PC-3 (cell line): ENCODE measurements at regions not wholly inside any gene's neighbourhood (a gene's known extent, or its start where the extent isn't known, plus 50 kb on each side); places are given as distances from the start of the nearest gene placed in this dataset.

Experiments
- CTCF ChIP-seq: fragments of 300-600 bp; sonication (generic); conservative IDR thresholded peaks from 2 replicates; pipeline ENCODE4 v1.5.1; 2017; ENCODE audit warnings: antibody characterized with exemption, low read depth, mild to moderate bottlenecking, low read length
- EZH2phosphoT487 ChIP-seq: fragments of 300-600 bp; sonication (generic); IDR thresholded peaks from 2 replicates; pipeline ENCODE4 v1.6.1; 2018; ENCODE audit warnings: mild to moderate bottlenecking, antibody characterized with exemption, low read length, borderline replicate concordance

DNA sequence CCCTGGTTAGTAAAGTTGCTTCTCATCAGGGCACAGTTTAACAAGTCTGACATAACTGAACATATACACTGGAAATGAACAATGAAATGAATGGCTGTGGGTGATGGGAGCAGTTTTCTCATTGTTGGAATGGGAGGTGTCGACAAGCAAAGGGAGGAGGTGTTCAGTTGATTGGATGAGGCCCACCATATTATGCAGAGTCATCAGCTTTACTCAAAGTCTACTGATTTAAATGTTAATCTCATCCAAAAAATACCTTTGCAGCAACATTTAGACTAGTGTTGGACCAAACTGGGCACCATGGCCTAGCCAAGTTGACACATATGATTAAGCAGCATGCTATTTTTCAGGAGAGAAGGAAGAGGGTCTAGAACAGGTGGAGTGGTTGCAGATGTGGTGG is 201.7 kb downstream of the RAMP3 start:
- TF ChIP-seq CTCF (no peak), EZH2phosphoT487 (no peak)
